ENCODE measurements at regions not wholly inside any gene's neighbourhood (a gene's known extent, or its start where the extent isn't known, plus 50 kb on each side); places are given as distances from the start of the nearest gene placed in this dataset.
A peak's percentile ranks its signal among the peaks of the same experiment; 100 is the strongest.

DNA sequence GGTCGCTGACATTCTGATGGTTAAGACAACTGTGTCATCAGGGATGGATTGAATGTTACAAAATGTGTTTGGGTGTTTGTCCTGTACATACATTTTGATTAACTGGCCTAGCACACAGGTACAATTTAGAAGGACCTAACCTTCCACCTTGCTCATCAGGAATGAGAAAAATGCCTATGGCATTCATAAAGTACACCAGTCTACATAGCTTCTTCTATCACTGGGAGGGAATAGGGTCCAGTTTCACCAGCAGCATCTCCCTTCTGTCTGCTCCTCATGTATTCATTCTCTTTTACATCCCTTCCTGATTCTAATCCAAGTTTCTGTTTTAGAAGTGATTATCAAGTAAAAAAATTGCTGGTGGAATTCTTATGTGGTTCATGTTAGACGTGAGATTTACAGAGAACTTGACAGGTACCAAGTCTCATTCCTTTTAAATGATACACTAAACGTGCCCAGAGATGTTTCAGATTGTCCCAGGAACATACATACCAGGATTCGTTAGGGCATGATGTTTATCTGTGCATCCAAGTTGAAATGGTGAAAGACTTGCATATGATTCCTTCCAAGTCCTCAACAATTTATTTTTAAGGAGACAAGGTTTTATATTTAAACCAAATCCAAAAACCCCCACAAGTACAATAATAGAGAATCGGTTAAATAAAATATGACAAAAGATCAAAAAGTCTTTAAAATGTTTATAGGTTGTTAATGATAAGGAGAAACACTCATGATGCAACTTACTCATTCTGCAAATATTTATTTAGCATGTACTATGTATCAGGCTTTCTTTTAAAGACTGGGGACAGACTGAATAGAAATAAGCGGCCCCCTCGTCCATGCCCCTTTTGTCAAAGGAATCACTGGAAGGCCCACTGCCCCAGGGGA is 359.1 kb downstream of the ZNF674 start:
- CTCF ChIA-PET = no interaction called here
- no peaks in the 10 kb centered on the region for H3K9me3 ChIP-seq (ENCODE audit: control insufficient read depth, insufficient read depth, low read depth, low read length)
- POLR2A ChIA-PET = no interaction called here
- H3K27ac ChIP-seq (ENCODE audit: extremely low read depth, low read depth, low read length) = no peak overlapping the region
- no peak for TF ChIP-seq ZNF391 (tag by site-specific recombination; IDR thresholded peaks at IDR 0.05; ENCODE audit: borderline replicate concordance, low read depth)
- TF ChIP-seq ZNF266 (tag by site-specific recombination; IDR thresholded peaks at IDR 0.05; ENCODE audit: low read depth) = no peak
- no peak for TF ChIP-seq ZNF555 (tag by site-specific recombination; conservative IDR thresholded peaks at IDR 0.05)
- TF ChIP-seq ZNF184 (tag by site-specific recombination; IDR thresholded peaks at IDR 0.05) = no peak
- TF ChIP-seq ZNF366 (tag by site-specific recombination; conservative IDR thresholded peaks at IDR 0.05) = no peak
- TF ChIP-seq, protein P1, sequence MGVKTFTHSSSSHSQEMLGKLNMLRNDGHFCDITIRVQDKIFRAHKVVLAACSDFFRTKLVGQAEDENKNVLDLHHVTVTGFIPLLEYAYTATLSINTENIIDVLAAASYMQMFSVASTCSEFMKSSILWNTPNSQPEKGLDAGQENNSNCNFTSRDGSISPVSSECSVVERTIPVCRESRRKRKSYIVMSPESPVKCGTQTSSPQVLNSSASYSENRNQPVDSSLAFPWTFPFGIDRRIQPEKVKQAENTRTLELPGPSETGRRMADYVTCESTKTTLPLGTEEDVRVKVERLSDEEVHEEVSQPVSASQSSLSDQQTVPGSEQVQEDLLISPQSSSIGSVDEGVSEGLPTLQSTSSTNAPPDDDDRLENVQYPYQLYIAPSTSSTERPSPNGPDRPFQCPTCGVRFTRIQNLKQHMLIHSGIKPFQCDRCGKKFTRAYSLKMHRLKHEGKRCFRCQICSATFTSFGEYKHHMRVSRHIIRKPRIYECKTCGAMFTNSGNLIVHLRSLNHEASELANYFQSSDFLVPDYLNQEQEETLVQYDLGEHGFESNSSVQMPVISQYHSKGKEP (tag by site-specific recombination; IDR thresholded peaks at IDR 0.05) = no peak
- TF ChIP-seq ZNF350 (tag by site-specific recombination; IDR thresholded peaks at IDR 0.05) = no peak
- no peak for TF ChIP-seq ZNF792 (tag by site-specific recombination; IDR thresholded peaks at IDR 0.05)
- no peak for TF ChIP-seq ZNF423 (tag by site-specific recombination; IDR thresholded peaks at IDR 0.05)
- no peak for TF ChIP-seq ZNF202 (tag by site-specific recombination; IDR thresholded peaks at IDR 0.05; ENCODE audit: borderline replicate concordance)
- no peak overlapping the region for H3K4me3 ChIP-seq (ENCODE audit: low read depth, low read length)
- H3K4me1 ChIP-seq (ENCODE audit: control insufficient read depth, insufficient read depth, low read length) = no peaks in the 10 kb centered on the region
- H3K36me3 ChIP-seq (ENCODE audit: control insufficient read depth in 2 of 2, insufficient read depth in 1 of 2, low read length in 2 of 2) = no peaks in the 10 kb centered on the region

DNA sequence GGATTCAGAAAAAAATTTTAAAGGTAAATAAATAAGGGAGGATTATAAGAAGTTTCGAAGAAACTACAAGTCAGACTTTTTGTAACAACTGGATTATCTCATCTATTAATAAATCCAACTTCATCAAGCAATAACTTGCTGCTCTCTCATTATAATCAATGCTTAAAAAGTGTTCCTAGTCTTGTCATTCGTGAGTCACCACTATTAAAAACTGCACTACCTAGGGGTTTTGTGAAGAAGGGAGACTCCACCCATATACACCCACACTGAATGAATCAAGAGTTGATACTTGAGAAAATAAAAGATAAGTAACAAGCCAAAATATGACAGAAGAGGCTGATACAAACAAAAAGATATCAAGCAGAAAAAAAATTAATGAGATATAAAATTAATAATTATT is 360.5 kb downstream of the ZNF674 start:
- Histone ChIP-seq H3K4me3 (ENCODE audit: low read depth, low read length) (no peak overlapping the region), H3K9me3 (ENCODE audit: control insufficient read depth, insufficient read depth, low read depth, low read length) (no peaks in the 10 kb centered on the region), H3K4me1 (ENCODE audit: control insufficient read depth, insufficient read depth, low read length) (no peaks in the 10 kb centered on the region), H3K27ac (ENCODE audit: extremely low read depth, low read depth, low read length) (no peak overlapping the region), H3K36me3 (ENCODE audit: control insufficient read depth in 2 of 2, insufficient read depth in 1 of 2, low read length in 2 of 2) (no peaks in the 10 kb centered on the region)
- TF ChIP-seq PRDM1 (tag by site-specific recombination; IDR thresholded peaks at IDR 0.05) (no peak), MZF1 (tag by site-specific recombination; IDR thresholded peaks at IDR 0.05; ENCODE audit: borderline replicate concordance) (no peak), ZNF404 (tag by site-specific recombination; IDR thresholded peaks at IDR 0.05) (no peak), ZNF24 (tag by site-specific recombination; IDR thresholded peaks at IDR 0.05) (no peak), ZBTB48 (tag by site-specific recombination; IDR thresholded peaks at IDR 0.05) (no peak), SALL2 (tag by site-specific recombination; IDR thresholded peaks at IDR 0.05; ENCODE audit: borderline replicate concordance) (no peak), ZFP41 (tag by site-specific recombination; IDR thresholded peaks at IDR 0.05; ENCODE audit: borderline replicate concordance) (no peak)
- ChIA-PET POLR2A (no interaction called here), CTCF (no interaction called here)

DNA sequence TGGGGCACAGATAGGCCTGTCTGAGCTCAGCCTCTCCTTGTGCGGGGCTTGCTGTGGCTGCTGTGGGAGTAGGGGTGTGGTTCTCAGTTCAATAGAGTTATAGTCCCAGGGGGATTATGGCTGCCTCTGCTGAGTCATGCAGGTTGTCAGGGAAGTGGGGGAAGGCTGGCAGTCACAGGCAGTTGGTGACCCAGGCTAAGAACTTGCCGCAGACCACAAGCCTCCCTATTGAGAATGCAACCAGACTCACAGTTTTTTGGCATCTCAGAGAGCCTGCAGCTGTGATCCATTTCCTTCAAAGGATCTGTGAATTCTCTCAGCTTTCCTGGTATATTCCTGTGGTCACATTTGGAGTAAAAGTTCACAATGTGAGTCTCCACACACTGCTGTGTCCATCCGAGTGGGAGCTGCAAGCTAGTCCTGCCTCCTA is 364.9 kb downstream of the ZNF674 start:
- Histone ChIP-seq H3K27ac (ENCODE audit: extremely low read depth, low read depth, low read length) (no peak overlapping the region), H3K36me3 (ENCODE audit: control insufficient read depth in 2 of 2, insufficient read depth in 1 of 2, low read length in 2 of 2) (no peaks in the 10 kb centered on the region), H3K4me1 (ENCODE audit: control insufficient read depth, insufficient read depth, low read length) (no peaks in the 10 kb centered on the region), H3K4me3 (ENCODE audit: low read depth, low read length) (no peak overlapping the region), H3K9me3 (ENCODE audit: control insufficient read depth, insufficient read depth, low read depth, low read length) (no peaks in the 10 kb centered on the region)
- ChIA-PET CTCF (interaction anchor here (0.6 to 0.9 kb wide), 2 partner anchors 36 to 1058 kb away, joined by 3 read pairs; no protein-coding TSS in a partner anchor), POLR2A (no interaction called here)
- TF ChIP-seq WT1 (tag by site-specific recombination; IDR thresholded peaks at IDR 0.05) (0 out of 2 replicates have a peak, but pooled peaks have one; percentile 29), ZNF501 (tag by site-specific recombination; IDR thresholded peaks at IDR 0.05) (no peak), ZNF223 (tag by site-specific recombination; IDR thresholded peaks at IDR 0.05) (0 out of 2 replicates have a peak, but pooled peaks have one; percentile 22)
- TF ChIP-seq, protein P2, sequence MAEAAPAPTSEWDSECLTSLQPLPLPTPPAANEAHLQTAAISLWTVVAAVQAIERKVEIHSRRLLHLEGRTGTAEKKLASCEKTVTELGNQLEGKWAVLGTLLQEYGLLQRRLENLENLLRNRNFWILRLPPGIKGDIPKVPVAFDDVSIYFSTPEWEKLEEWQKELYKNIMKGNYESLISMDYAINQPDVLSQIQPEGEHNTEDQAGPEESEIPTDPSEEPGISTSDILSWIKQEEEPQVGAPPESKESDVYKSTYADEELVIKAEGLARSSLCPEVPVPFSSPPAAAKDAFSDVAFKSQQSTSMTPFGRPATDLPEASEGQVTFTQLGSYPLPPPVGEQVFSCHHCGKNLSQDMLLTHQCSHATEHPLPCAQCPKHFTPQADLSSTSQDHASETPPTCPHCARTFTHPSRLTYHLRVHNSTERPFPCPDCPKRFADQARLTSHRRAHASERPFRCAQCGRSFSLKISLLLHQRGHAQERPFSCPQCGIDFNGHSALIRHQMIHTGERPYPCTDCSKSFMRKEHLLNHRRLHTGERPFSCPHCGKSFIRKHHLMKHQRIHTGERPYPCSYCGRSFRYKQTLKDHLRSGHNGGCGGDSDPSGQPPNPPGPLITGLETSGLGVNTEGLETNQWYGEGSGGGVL (tag by site-specific recombination; IDR thresholded peaks at IDR 0.05) = peak; percentile 40; the same call in 1 of the 2 replicates

Data from HEK293 (cell line).